H1 (cell line): ENCODE measurements at regions not wholly inside any gene's neighbourhood (a gene's known extent, or its start where the extent isn't known, plus 50 kb on each side); places are given as distances from the start of the nearest gene placed in this dataset.

Experiments used
- CTCF ChIA-PET: fragments of 300-600 bp; sonication (Branson Sonifier 250); formaldehyde crosslinking; loops from one replicate; lab custom pipeline; 2021; ENCODE audit not compliant: partially characterized antibody; lab: Charles Lee
- POLR2A ChIA-PET: fragments of 300-600 bp; sonication (Branson Sonifier 250); formaldehyde crosslinking; loops from one replicate; lab custom pipeline; 2021; ENCODE audit warnings: inconsistent platforms; ENCODE audit not compliant: partially characterized antibody; lab: Charles Lee
- DNase-seq, 2 experiments: peaks; one replicate each; pipeline versions ENCODE4 v3.0.0 to v3.0.0-alpha.2; 2010 to 2022; ENCODE audit warnings: low spot score in 2 of 2, low read depth in 1 of 2, mixed read lengths in 1 of 2
- FAIRE-seq: peaks from 2 replicates; lab custom pipeline; 2011; peaks lifted over from hg19 to GRCh38; lab: Jason Lieb, UNC
- H2AFZ ChIP-seq: 2 replicates; pipeline ENCODE4 v1.8.1; 2012; ENCODE audit warnings: low read length, inconsistent platforms
- H2AK5ac ChIP-seq: 2 replicates; pipeline ENCODE4 v1.6.1; 2013; ENCODE audit warnings: low read depth, low read length
- H2BK120ac ChIP-seq: replicated peaks from 2 replicates; pipeline ENCODE3; 2013; ENCODE audit warnings: low read depth, low read length, inconsistent platforms
- H2BK12ac ChIP-seq: 2 replicates; pipeline ENCODE4 v1.6.1; 2013; ENCODE audit warnings: low read depth, low read length
- H2BK15ac ChIP-seq: 2 replicates; pipeline ENCODE4 v1.6.1; 2013; ENCODE audit warnings: low read length
- H2BK20ac ChIP-seq: 2 replicates; pipeline ENCODE4 v1.6.1; 2013; ENCODE audit warnings: low read length
- H2BK5ac ChIP-seq: 2 replicates; pipeline ENCODE4 v1.6.1; 2013; ENCODE audit warnings: low read depth, low read length
- H3K14ac ChIP-seq: 2 replicates; pipeline ENCODE4 v1.6.1; 2013; ENCODE audit warnings: inconsistent platforms; ENCODE audit not compliant: insufficient read length
- H3K18ac ChIP-seq: 2 replicates; pipeline ENCODE4 v1.6.1; 2013; ENCODE audit warnings: low read length; ENCODE audit errors: extremely low read depth
- H3K23ac ChIP-seq: 2 replicates; pipeline ENCODE4 v1.6.1; 2013; ENCODE audit warnings: inconsistent platforms; ENCODE audit not compliant: insufficient read length
- H3K23me2 ChIP-seq: 2 replicates; pipeline ENCODE4 v1.6.1; 2013; ENCODE audit warnings: low read depth, low read length
- H3K27ac ChIP-seq: 2 replicates; pipeline ENCODE4 v1.6.1; 2011; ENCODE audit warnings: low read depth, low read length, inconsistent platforms
- H3K27me3 ChIP-seq, 4 experiments: replicated peaks in 1 of 4; 1 replicate in 1 of 4; 2 replicates in 3 of 4; pipeline versions ENCODE4 v1.6.1 to v1.8.1; 2011 to 2013; ENCODE audit warnings: low read length in 3 of 4, mild to moderate bottlenecking in 3 of 4, inconsistent platforms in 2 of 4, mixed read lengths in 2 of 4, moderate library complexity in 1 of 4; ENCODE audit not compliant: control insufficient read depth in 3 of 4, insufficient read depth in 3 of 4; ENCODE audit errors: extremely low read depth in 1 of 4
- H3K36me3 ChIP-seq, 4 experiments: 2 replicates each; pipeline versions ENCODE4 v1.6.1 to v1.8.1; 2011 to 2013; ENCODE audit warnings: mild to moderate bottlenecking in 4 of 4, low read length in 3 of 4, moderate library complexity in 2 of 4, control low read depth in 1 of 4, inconsistent platforms in 1 of 4; ENCODE audit not compliant: insufficient read depth in 4 of 4, control insufficient read depth in 2 of 4
- H3K4ac ChIP-seq: replicated peaks from 2 replicates; pipeline ENCODE3; 2013; ENCODE audit warnings: low read length, low read depth, mixed read lengths, inconsistent platforms; ENCODE audit not compliant: insufficient read length
- H3K4me1 ChIP-seq, 4 experiments: replicated peaks in 1 of 4; 1 replicate in 1 of 4; 2 replicates in 3 of 4; pipeline versions ENCODE4 v1.6.1 to v1.8.1; 2011 to 2013; ENCODE audit warnings: low read length in 3 of 4, inconsistent platforms in 2 of 4, mixed read lengths in 1 of 4; ENCODE audit not compliant: insufficient read depth in 4 of 4, control insufficient read depth in 3 of 4
- H3K4me2 ChIP-seq, 2 experiments: 2 replicates each; pipeline versions ENCODE4 v1.6.1 to v1.8.1; 2011 to 2013; ENCODE audit warnings: low read depth in 2 of 2, low read length in 2 of 2, control low read depth in 1 of 2, inconsistent platforms in 1 of 2, mild to moderate bottlenecking in 1 of 2; ENCODE audit not compliant: insufficient read depth in 1 of 2
- H3K4me3 ChIP-seq, 4 experiments: fragments of 200-600, 300-600 bp in 1 of 4; sonication (generic), shearing (Covaris generic), sonication (Bioruptor Twin) in 1 of 4; 2 replicates each; pipeline versions ENCODE4 v1.5.1 to v1.8.1; 2011 to 2016; ENCODE audit warnings: low read length in 4 of 4, low read depth in 3 of 4, control low read depth in 2 of 4, inconsistent platforms in 2 of 4, mild to moderate bottlenecking in 2 of 4, mixed read lengths in 1 of 4, moderate library complexity in 1 of 4; ENCODE audit not compliant: insufficient read depth in 2 of 4; ENCODE audit errors: extremely low read depth in 1 of 4
- H3K56ac ChIP-seq: replicated peaks from 2 replicates; pipeline ENCODE3; 2013; ENCODE audit warnings: low read depth, mild to moderate bottlenecking, mixed read lengths, low read length, inconsistent platforms; ENCODE audit not compliant: insufficient read length
- H3K79me1 ChIP-seq: 2 replicates; pipeline ENCODE4 v1.6.1; 2013; ENCODE audit warnings: low read depth, low read length, control low read depth
- H3K79me2 ChIP-seq, 2 experiments: 2 replicates each; pipeline versions ENCODE4 v1.6.1 to v1.8.1; 2012 to 2013; ENCODE audit warnings: low read length in 2 of 2, mild to moderate bottlenecking in 2 of 2, inconsistent platforms in 1 of 2; ENCODE audit not compliant: insufficient read depth in 2 of 2, control insufficient read depth in 1 of 2
- H3K9ac ChIP-seq, 4 experiments: replicated peaks in 1 of 4; 1 replicate in 1 of 4; 2 replicates in 3 of 4; pipeline versions ENCODE4 v1.6.1 to v1.8.1; 2011 to 2013; ENCODE audit warnings: low read depth in 3 of 4, low read length in 3 of 4, control low read depth in 2 of 4, mild to moderate bottlenecking in 2 of 4, moderate library complexity in 2 of 4, inconsistent platforms in 1 of 4; ENCODE audit errors: extremely low read depth in 1 of 4
- H3K9me3 ChIP-seq, 2 experiments: 2 replicates each; pipeline versions ENCODE4 v1.6.1 to v1.8.1; 2012 to 2013; ENCODE audit warnings: mild to moderate bottlenecking in 2 of 2, moderate library complexity in 2 of 2, control low read depth in 1 of 2, inconsistent platforms in 1 of 2, low read depth in 1 of 2, low read length in 1 of 2, mixed read lengths in 1 of 2; ENCODE audit not compliant: insufficient read depth in 2 of 2
- H4K20me1 ChIP-seq, 2 experiments: replicated peaks in 1 of 2; 2 replicates each; pipeline versions ENCODE3 to v1.8.1; 2011 to 2013; ENCODE audit warnings: inconsistent platforms in 2 of 2, low read length in 2 of 2, mild to moderate bottlenecking in 1 of 2; ENCODE audit not compliant: insufficient read depth in 2 of 2, control insufficient read depth in 1 of 2
- H4K5ac ChIP-seq: 2 replicates; pipeline ENCODE4 v1.6.1; 2013; ENCODE audit warnings: low read length, low read depth, mixed read lengths, inconsistent platforms; ENCODE audit not compliant: insufficient read length
- H4K8ac ChIP-seq: 2 replicates; pipeline ENCODE4 v1.8.0; 2013; ENCODE audit warnings: mild to moderate bottlenecking, moderate library complexity, low read length, inconsistent platforms; ENCODE audit not compliant: insufficient read depth; ENCODE audit errors: extremely low read depth
- H4K91ac ChIP-seq: replicated peaks from 2 replicates; pipeline ENCODE3; 2013; ENCODE audit warnings: low read length, mixed read lengths, inconsistent platforms; ENCODE audit not compliant: insufficient read length
- CBX5 ChIP-seq: fragments of 300-800, 300-1000 bp; sonication (generic); IDR thresholded peaks from 2 replicates; pipeline ENCODE4 v1.7.1; 2016; ENCODE audit warnings: antibody characterized with exemption, low read length, low read depth
- CTBP2 ChIP-seq: IDR thresholded peaks from 2 replicates; pipeline ENCODE4 v1.7.0; 2011; ENCODE audit warnings: borderline replicate concordance, mild to moderate bottlenecking, moderate library complexity, mixed read lengths, low read length; ENCODE audit not compliant: insufficient read depth, insufficient read length
- PHF8 ChIP-seq: fragments of 200-600 bp; sonication (generic); conservative IDR thresholded peaks from 2 replicates; pipeline ENCODE4 v1.7.1; 2012; ENCODE audit warnings: low read depth, mild to moderate bottlenecking, inconsistent platforms, low read length, moderate library complexity
- RBBP5 ChIP-seq: IDR thresholded peaks from 2 replicates; pipeline ENCODE4 v1.7.1; 2012; ENCODE audit warnings: low read depth, mild to moderate bottlenecking, inconsistent platforms, low read length, moderate library complexity, borderline replicate concordance
- SUZ12 ChIP-seq: fragments of 200-600 bp; sonication (generic); IDR thresholded peaks from 2 replicates; pipeline ENCODE4 v1.6.1; 2012; ENCODE audit warnings: mild to moderate bottlenecking, inconsistent platforms, low read length, moderate library complexity, mixed read lengths
- WGBS, 2 experiments: shearing (Covaris generic) in 1 of 2; methylation state at CpG; one replicate each; pipeline versions ENCODE4 v1.1.6 to v1.1.7; 2013 to 2015; ENCODE audit warnings: low lambda C conversion rate in 2 of 2, mixed read lengths in 2 of 2, inconsistent platforms in 1 of 2, low coverage in 1 of 2, missing lambda C conversion rate in 1 of 2; ENCODE audit not compliant: insufficient replicate concordance in 2 of 2, insufficient coverage in 1 of 2, insufficient read length in 1 of 2; ENCODE audit errors: extremely low coverage in 1 of 2, missing lambda C conversion rate in 1 of 2; 5-methylcytosine and 5-hydroxymethylcytosine counted together

DNA sequence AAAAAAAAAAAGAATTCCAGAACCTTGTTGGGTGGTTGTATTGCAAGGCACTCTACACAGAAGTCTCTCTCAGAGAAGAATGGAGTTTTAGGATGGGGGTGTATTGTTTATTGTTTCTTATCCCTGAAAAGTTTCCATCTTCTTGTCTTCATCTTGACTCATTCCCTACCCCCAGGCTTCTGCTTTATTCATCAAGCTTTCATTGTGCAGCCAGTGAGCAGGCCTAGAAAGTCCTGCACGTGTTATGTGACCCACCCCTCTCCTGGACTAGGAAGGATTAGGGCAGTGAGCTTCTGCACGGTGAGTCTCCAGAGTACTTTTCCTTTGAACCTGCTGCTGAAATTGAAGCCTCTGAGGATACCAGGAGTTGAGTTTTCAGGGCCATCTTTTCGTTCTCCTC lies 150.9 kb upstream of the IL12A start:
- Histone ChIP-seq H3K4me1 (peaks cover 0 to 8% (median 0%) of the 10 kb centered on the region in 4 experiments; a peak in 1 of 7 replicates), H3K4me2 (no peak overlapping the region), H4K5ac (no peak overlapping the region), H3K4ac (no peak overlapping the region), H2BK5ac (no peak overlapping the region), H2BK20ac (no peak overlapping the region), H3K23ac (no peak overlapping the region), H3K4me3 (no peak overlapping the region), H4K8ac (no peak overlapping the region), H3K27me3 (no peaks in the 10 kb centered on the region), H3K79me1 (no peaks in the 10 kb centered on the region), H3K9ac (no peak overlapping the region), H2BK15ac (no peak overlapping the region), H2AK5ac (no peak overlapping the region), H3K9me3 (no peaks in the 10 kb centered on the region), H3K14ac (no peak overlapping the region), H3K27ac (no peak overlapping the region), H2BK12ac (no peak overlapping the region), H3K56ac (no peak overlapping the region), H4K91ac (no peak overlapping the region), H2AFZ (no peak overlapping the region; the same call in 1 of the 2 replicates), H3K79me2 (peaks cover 0 to 21% of the 10 kb centered on the region in 2 experiments; a peak in 3 of 4 replicates), H3K23me2 (peaks cover 5% of the 10 kb centered on the region), H4K20me1 (no peaks in the 10 kb centered on the region), H2BK120ac (no peak overlapping the region), H3K18ac (no peak overlapping the region), H3K36me3 (no peaks in the 10 kb centered on the region)
- WGBS, 2 experiments = 87% methylated on average over 3 of the region's 3 CpGs; no CpG with 5 or more reads in 1 of the 2 experiments
- FAIRE-seq (no peak), DNase-seq (no peak)
- no peak for TF ChIP-seq SUZ12
- no peak for TF ChIP-seq CBX5
- no peak for TF ChIP-seq PHF8
- TF ChIP-seq CTBP2 = no peak
- TF ChIP-seq RBBP5 = no peak
- ChIA-PET POLR2A (interaction anchor here (0.6 to 1.7 kb wide), 2 partner anchors 11 to 532 kb away, joined by 3 to 4 read pairs; no protein-coding TSS in a partner anchor), CTCF (interaction anchor here (1.1 to 4.2 kb wide), 7 partner anchors 10 to 169 kb away, joined by 3 to 23 read pairs (median 6); no protein-coding TSS in a partner anchor)
